ENCODE measurements at regions not wholly inside any gene's neighbourhood (a gene's known extent, or its start where the extent isn't known, plus 50 kb on each side); places are given as distances from the start of the nearest gene placed in this dataset.
"Not testable (repeated sequence)": the region's sequence is repeated elsewhere in the genome, so short reads cannot be mapped to it uniquely, and the experiment has no call there.

DNA sequence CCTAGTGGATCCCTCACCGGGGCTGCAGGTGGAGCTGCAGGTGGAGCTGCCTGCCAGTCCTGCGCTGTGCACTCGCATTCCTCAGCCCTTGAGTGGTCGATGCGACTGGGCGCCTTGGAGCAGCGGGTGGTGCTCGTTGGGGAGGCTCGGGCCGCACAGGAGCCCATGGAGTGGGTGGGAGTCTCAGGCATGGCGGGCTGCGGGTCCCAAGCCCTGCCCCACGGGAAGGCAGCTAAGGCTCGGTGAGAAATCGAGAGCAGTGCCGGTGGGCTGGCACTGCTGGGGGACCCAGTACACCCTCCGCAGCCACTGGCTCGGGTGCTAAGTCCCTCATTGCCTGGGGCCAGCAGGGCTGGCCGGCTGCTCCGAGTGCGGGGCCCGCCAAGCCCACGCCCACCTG is 351.8 kb upstream of the CITED2 start:
- TF ChIP-seq, protein P1, sequence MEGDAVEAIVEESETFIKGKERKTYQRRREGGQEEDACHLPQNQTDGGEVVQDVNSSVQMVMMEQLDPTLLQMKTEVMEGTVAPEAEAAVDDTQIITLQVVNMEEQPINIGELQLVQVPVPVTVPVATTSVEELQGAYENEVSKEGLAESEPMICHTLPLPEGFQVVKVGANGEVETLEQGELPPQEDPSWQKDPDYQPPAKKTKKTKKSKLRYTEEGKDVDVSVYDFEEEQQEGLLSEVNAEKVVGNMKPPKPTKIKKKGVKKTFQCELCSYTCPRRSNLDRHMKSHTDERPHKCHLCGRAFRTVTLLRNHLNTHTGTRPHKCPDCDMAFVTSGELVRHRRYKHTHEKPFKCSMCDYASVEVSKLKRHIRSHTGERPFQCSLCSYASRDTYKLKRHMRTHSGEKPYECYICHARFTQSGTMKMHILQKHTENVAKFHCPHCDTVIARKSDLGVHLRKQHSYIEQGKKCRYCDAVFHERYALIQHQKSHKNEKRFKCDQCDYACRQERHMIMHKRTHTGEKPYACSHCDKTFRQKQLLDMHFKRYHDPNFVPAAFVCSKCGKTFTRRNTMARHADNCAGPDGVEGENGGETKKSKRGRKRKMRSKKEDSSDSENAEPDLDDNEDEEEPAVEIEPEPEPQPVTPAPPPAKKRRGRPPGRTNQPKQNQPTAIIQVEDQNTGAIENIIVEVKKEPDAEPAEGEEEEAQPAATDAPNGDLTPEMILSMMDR (IDR thresholded peaks at IDR 0.05 in 4 of 5, conservative IDR thresholded peaks at IDR 0.05 in 1 of 5): not testable (repeated sequence)
- not testable (repeated sequence) for TF ChIP-seq POLR2A (IDR thresholded peaks at IDR 0.05)
